HL-60 (cell line): ENCODE measurements at regions not wholly inside any gene's neighbourhood (a gene's known extent, or its start where the extent isn't known, plus 50 kb on each side); places are given as distances from the start of the nearest gene placed in this dataset.

Experiments
- DNase-seq, 2 experiments: peaks; one replicate each; pipeline ENCODE4 v3.0.0-alpha.2; 2010 to 2020; ENCODE audit warnings: low read depth in 1 of 2, low spot score in 1 of 2
- H3K27ac ChIP-seq: fragments of 250-450 bp; sonication (Bioruptor Pico); replicated peaks from 2 replicates; pipeline ENCODE4 v1.5.1; 2020; ENCODE audit warnings: mild to moderate bottlenecking, moderate library complexity
- H3K27me3 ChIP-seq: fragments of 250-450 bp; sonication (Bioruptor Pico); 2 replicates; pipeline ENCODE4 v1.5.1; 2021; ENCODE audit warnings: mild to moderate bottlenecking, moderate library complexity; ENCODE audit not compliant: insufficient read depth, poor library complexity, severe bottlenecking
- H3K4me3 ChIP-seq: replicated peaks from 2 replicates; pipeline ENCODE4 v1.5.1; 2011; ENCODE audit warnings: mild to moderate bottlenecking, control low read depth, low read length; ENCODE audit not compliant: insufficient read depth
- GABPA ChIP-seq: IDR thresholded peaks from 2 replicates; pipeline ENCODE4 v1.6.1; 2012; ENCODE audit warnings: low read depth
- POLR2AphosphoS5 ChIP-seq: IDR thresholded peaks from 2 replicates; pipeline ENCODE4 v1.6.1; 2012; ENCODE audit warnings: low read depth
- SPI1 ChIP-seq: IDR thresholded peaks from 2 replicates; pipeline ENCODE4 v1.6.1; 2012; ENCODE audit warnings: low read depth, mild to moderate bottlenecking, borderline replicate concordance
- TF ChIP-seq, protein P1 (sequence below): IDR thresholded peaks from 2 replicates; pipeline ENCODE4 v1.6.1; 2012; ENCODE audit warnings: low read depth; ENCODE audit not compliant: insufficient replicate concordance
- TF ChIP-seq, protein P2 (sequence below): IDR thresholded peaks from one replicate; pipeline ENCODE4 v1.5.1; 2011; ENCODE audit warnings: low read length, control low read depth, inconsistent platforms; ENCODE audit not compliant: insufficient read depth

- no peak for DNase-seq
- no peak for TF ChIP-seq POLR2AphosphoS5
- TF ChIP-seq, protein P1, sequence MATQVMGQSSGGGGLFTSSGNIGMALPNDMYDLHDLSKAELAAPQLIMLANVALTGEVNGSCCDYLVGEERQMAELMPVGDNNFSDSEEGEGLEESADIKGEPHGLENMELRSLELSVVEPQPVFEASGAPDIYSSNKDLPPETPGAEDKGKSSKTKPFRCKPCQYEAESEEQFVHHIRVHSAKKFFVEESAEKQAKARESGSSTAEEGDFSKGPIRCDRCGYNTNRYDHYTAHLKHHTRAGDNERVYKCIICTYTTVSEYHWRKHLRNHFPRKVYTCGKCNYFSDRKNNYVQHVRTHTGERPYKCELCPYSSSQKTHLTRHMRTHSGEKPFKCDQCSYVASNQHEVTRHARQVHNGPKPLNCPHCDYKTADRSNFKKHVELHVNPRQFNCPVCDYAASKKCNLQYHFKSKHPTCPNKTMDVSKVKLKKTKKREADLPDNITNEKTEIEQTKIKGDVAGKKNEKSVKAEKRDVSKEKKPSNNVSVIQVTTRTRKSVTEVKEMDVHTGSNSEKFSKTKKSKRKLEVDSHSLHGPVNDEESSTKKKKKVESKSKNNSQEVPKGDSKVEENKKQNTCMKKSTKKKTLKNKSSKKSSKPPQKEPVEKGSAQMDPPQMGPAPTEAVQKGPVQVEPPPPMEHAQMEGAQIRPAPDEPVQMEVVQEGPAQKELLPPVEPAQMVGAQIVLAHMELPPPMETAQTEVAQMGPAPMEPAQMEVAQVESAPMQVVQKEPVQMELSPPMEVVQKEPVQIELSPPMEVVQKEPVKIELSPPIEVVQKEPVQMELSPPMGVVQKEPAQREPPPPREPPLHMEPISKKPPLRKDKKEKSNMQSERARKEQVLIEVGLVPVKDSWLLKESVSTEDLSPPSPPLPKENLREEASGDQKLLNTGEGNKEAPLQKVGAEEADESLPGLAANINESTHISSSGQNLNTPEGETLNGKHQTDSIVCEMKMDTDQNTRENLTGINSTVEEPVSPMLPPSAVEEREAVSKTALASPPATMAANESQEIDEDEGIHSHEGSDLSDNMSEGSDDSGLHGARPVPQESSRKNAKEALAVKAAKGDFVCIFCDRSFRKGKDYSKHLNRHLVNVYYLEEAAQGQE = no peak
- no peaks in the 10 kb centered on the region for H3K27me3 ChIP-seq
- no peak overlapping the region for H3K4me3 ChIP-seq
- H3K27ac ChIP-seq = no peak overlapping the region
Measured at GRCh38 chr21:28267449-28267848, 725.2 kb downstream of the LTN1 start.

GRCh38 chr21:28266061-28266460 lies 726.6 kb downstream of the LTN1 start:
- no peak for TF ChIP-seq GABPA
- TF ChIP-seq, protein P2, sequence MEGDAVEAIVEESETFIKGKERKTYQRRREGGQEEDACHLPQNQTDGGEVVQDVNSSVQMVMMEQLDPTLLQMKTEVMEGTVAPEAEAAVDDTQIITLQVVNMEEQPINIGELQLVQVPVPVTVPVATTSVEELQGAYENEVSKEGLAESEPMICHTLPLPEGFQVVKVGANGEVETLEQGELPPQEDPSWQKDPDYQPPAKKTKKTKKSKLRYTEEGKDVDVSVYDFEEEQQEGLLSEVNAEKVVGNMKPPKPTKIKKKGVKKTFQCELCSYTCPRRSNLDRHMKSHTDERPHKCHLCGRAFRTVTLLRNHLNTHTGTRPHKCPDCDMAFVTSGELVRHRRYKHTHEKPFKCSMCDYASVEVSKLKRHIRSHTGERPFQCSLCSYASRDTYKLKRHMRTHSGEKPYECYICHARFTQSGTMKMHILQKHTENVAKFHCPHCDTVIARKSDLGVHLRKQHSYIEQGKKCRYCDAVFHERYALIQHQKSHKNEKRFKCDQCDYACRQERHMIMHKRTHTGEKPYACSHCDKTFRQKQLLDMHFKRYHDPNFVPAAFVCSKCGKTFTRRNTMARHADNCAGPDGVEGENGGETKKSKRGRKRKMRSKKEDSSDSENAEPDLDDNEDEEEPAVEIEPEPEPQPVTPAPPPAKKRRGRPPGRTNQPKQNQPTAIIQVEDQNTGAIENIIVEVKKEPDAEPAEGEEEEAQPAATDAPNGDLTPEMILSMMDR = no peak
- TF ChIP-seq POLR2AphosphoS5 = no peak
- no peak for TF ChIP-seq SPI1
- TF ChIP-seq, protein P1 = no peak
- no peak overlapping the region for H3K4me3 ChIP-seq
- H3K27me3 ChIP-seq = no peaks in the 10 kb centered on the region
- H3K27ac ChIP-seq = no peak overlapping the region
- DNase-seq = no peak

GRCh38 chr21:28263974-28264373 lies 728.7 kb downstream of the LTN1 start:
- no peak for TF ChIP-seq GABPA
- TF ChIP-seq, protein P2 = no peak
- TF ChIP-seq, protein P1 = no peak
- TF ChIP-seq SPI1 = no peak
- no peak for TF ChIP-seq POLR2AphosphoS5
- H3K27ac ChIP-seq = no peak overlapping the region
- DNase-seq = no peak
- no peaks in the 10 kb centered on the region for H3K27me3 ChIP-seq
- H3K4me3 ChIP-seq = no peak overlapping the region

DNA sequence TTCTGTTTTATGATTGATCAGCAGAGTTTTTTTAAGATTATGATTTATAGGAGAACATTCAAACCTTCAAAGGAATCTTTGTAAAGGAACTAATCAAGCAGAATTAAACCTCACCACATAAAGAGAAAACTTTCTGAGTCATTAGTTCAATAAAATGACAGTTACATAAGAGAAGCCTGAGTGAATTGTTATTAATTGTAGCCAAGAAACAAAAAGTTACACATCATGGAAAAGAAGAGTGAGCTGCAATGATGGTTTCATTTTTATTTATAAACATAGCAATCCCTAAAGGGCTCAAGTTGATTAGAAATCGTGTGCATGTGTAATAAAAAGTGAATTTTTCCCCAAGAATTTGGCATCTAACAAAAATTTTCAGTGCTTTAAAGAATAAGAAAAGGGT lies 731.4 kb downstream of the LTN1 start:
- no peak for DNase-seq
- TF ChIP-seq, protein P2 = no peak
- no peak for TF ChIP-seq SPI1
- TF ChIP-seq GABPA = no peak
- no peak overlapping the region for H3K4me3 ChIP-seq
- no peaks in the 10 kb centered on the region for H3K27me3 ChIP-seq
- H3K27ac ChIP-seq = no peak overlapping the region
